Type B pancreatic cell (in vitro differentiated cells): ENCODE measurements at regions not wholly inside any gene's neighbourhood (a gene's known extent, or its start where the extent isn't known, plus 50 kb on each side); places are given as distances from the start of the nearest gene placed in this dataset.

Experiments used
- DNase-seq: peaks from one replicate; pipeline ENCODE4 v3.0.0; 2021; ENCODE audit warnings: mixed read lengths; ENCODE audit not compliant: unreplicated experiment; ENCODE audit errors: extremely low spot score
- H3K27ac Mint-ChIP-seq: 2 replicates; pipeline ENCODE4 v1.8.0; 2021; ENCODE audit warnings: mild to moderate bottlenecking, mixed read lengths
- H3K27me3 Mint-ChIP-seq: 2 replicates; pipeline ENCODE4 v1.8.0; 2021; ENCODE audit warnings: mixed read lengths
- H3K36me3 Mint-ChIP-seq: 2 replicates; pipeline ENCODE4 v1.8.0; 2021; ENCODE audit warnings: mixed read lengths
- H3K4me1 Mint-ChIP-seq: one replicate; pipeline ENCODE4 v1.8.0; 2021; ENCODE audit warnings: mixed read lengths; ENCODE audit not compliant: unreplicated experiment
- H3K4me3 Mint-ChIP-seq: 2 replicates; pipeline ENCODE4 v1.8.0; 2021; ENCODE audit warnings: mild to moderate bottlenecking, mixed read lengths
- H3K9me3 Mint-ChIP-seq: 2 replicates; pipeline ENCODE4 v1.8.0; 2021; ENCODE audit warnings: mixed read lengths
- CTCF ChIP-seq: fragments of 200-600 bp; sonication (generic); conservative IDR thresholded peaks from 2 replicates; pipeline ENCODE4 v1.5.0; 2021; ENCODE audit warnings: antibody characterized with exemption, mild to moderate bottlenecking

GRCh38 chr3:132084982-132085381 lies 50.2 kb upstream of the CPNE4 start:
- H3K4me1 Mint-ChIP-seq, result no peaks in the 10 kb centered on the region
- no peak for DNase-seq
- no peaks in the 10 kb centered on the region for H3K36me3 Mint-ChIP-seq
- no peak overlapping the region for H3K4me3 Mint-ChIP-seq
- no peak for TF ChIP-seq CTCF
- H3K27ac Mint-ChIP-seq, result no peak overlapping the region
- H3K27me3 Mint-ChIP-seq, result peaks cover 3% of the 10 kb centered on the region
- H3K9me3 Mint-ChIP-seq, result no peaks in the 10 kb centered on the region

GRCh38 chr3:132087356-132087755 lies 52.5 kb upstream of the CPNE4 start:
- Mint-ChIP-seq H3K9me3 (no peaks in the 10 kb centered on the region), H3K4me3 (no peak overlapping the region), H3K36me3 (no peaks in the 10 kb centered on the region), H3K27ac (no peak overlapping the region), H3K27me3 (peaks cover 7% of the 10 kb centered on the region), H3K4me1 (no peaks in the 10 kb centered on the region)
- no peak for DNase-seq
- TF ChIP-seq CTCF, result no peak

GRCh38 chr3:132088291-132088690 lies 53.5 kb upstream of the CPNE4 start:
- H3K36me3 Mint-ChIP-seq, result no peaks in the 10 kb centered on the region
- peaks cover 11% of the 10 kb centered on the region for H3K27me3 Mint-ChIP-seq
- H3K4me1 Mint-ChIP-seq, result no peaks in the 10 kb centered on the region
- H3K4me3 Mint-ChIP-seq, result no peak overlapping the region
- H3K27ac Mint-ChIP-seq, result no peak overlapping the region
- no peak for TF ChIP-seq CTCF
- no peak for DNase-seq
- H3K9me3 Mint-ChIP-seq, result no peaks in the 10 kb centered on the region

- no peak for DNase-seq
- Mint-ChIP-seq H3K4me3 (no peak overlapping the region), H3K9me3 (no peaks in the 10 kb centered on the region), H3K4me1 (no peaks in the 10 kb centered on the region), H3K27ac (no peak overlapping the region), H3K36me3 (no peaks in the 10 kb centered on the region), H3K27me3 (peaks cover 8% of the 10 kb centered on the region)
- no peak for TF ChIP-seq CTCF
Measured at GRCh38 chr3:132090921-132091320, 56.1 kb upstream of the CPNE4 start.

- no peak overlapping the region for H3K4me3 Mint-ChIP-seq
- no peak for DNase-seq
- H3K9me3 Mint-ChIP-seq, result no peaks in the 10 kb centered on the region
- H3K4me1 Mint-ChIP-seq, result no peaks in the 10 kb centered on the region
- no peak overlapping the region for H3K27ac Mint-ChIP-seq
- H3K27me3 Mint-ChIP-seq, result no peaks in the 10 kb centered on the region
- no peaks in the 10 kb centered on the region for H3K36me3 Mint-ChIP-seq
- no peak for TF ChIP-seq CTCF
Measured at GRCh38 chr3:132116601-132117000, 81.8 kb upstream of the CPNE4 start.

- Mint-ChIP-seq H3K4me1 (no peaks in the 10 kb centered on the region), H3K9me3 (no peaks in the 10 kb centered on the region), H3K4me3 (no peak overlapping the region), H3K27ac (no peak overlapping the region), H3K27me3 (no peaks in the 10 kb centered on the region), H3K36me3 (no peaks in the 10 kb centered on the region)
- no peak for TF ChIP-seq CTCF
- no peak for DNase-seq
Measured at GRCh38 chr3:132117642-132118041, 82.8 kb upstream of the CPNE4 start.
